Peyer's patch (tissue), 4 donors: ENCODE measurements at regions not wholly inside any gene's neighbourhood (a gene's known extent, or its start where the extent isn't known, plus 50 kb on each side); places are given as distances from the start of the nearest gene placed in this dataset.

ENCODE experiments used
- DNase-seq, 3 donors: peaks; one replicate each; pipeline ENCODE4 v3.0.0-alpha.2; 2017 to 2019
- H3K27ac ChIP-seq, 4 donors: fragments of 200-600 bp; sonication (generic); one replicate each; pipeline ENCODE4 v1.5.1; 2016 to 2019
- H3K27me3 ChIP-seq, 2 donors: fragments of 200-600 bp; sonication (generic); one replicate each; pipeline ENCODE4 v1.5.1; 2019
- H3K36me3 ChIP-seq, 3 donors: fragments of 200-600 bp; sonication (generic); one replicate each; pipeline ENCODE4 v1.5.1; 2016 to 2019
- H3K4me1 ChIP-seq, 4 donors: fragments of 200-600 bp; sonication (generic); one replicate each; pipeline ENCODE4 v1.5.1; 2016 to 2019
- H3K4me3 ChIP-seq, 4 donors: fragments of 200-600 bp; sonication (generic); 1 replicate in 3 of 4; 2 replicates in 1 of 4; pipeline ENCODE4 v1.5.1; 2016 to 2019; ENCODE audit warnings: mild to moderate bottlenecking in 1 of 4
- H3K9me3 ChIP-seq, 4 donors: fragments of 200-600 bp; sonication (generic); one replicate each; pipeline ENCODE4 v1.5.1; 2016 to 2019; ENCODE audit warnings: mild to moderate bottlenecking in 1 of 4
- CTCF ChIP-seq, 6 experiments: fragments of 450-650 bp in 4 of 6; fragments of 200-600 bp in 2 of 6; sonication (generic) in 1 of 6; IDR thresholded peaks; one replicate each; pipeline ENCODE4 v1.5.1; 2017 to 2019; ENCODE audit warnings: antibody characterized with exemption in 6 of 6, mild to moderate bottlenecking in 3 of 6, moderate library complexity in 1 of 6
- POLR2A ChIP-seq, 2 donors: fragments of 450-650 bp; IDR thresholded peaks; one replicate each; pipeline ENCODE4 v1.5.1; 2017; ENCODE audit warnings: antibody characterized with exemption in 2 of 2, mild to moderate bottlenecking in 2 of 2, moderate library complexity in 2 of 2

GRCh38 chr11:29255401-29255800 lies 761.4 kb downstream of the KCNA4 start:
- DNase-seq, result no peak
- Histone ChIP-seq H3K4me3 (no peak overlapping the region), H3K9me3 (no peaks in the 10 kb centered on the region), H3K36me3 (no peaks in the 10 kb centered on the region), H3K27me3 (no peaks in the 10 kb centered on the region), H3K4me1 (no peaks in the 10 kb centered on the region), H3K27ac (no peak overlapping the region)
- TF ChIP-seq CTCF (IDR thresholded peaks at IDR 0.05), result no peak

GRCh38 chr11:29251738-29252137 lies 765.1 kb downstream of the KCNA4 start:
- Histone ChIP-seq H3K27ac (no peak overlapping the region), H3K4me3 (no peak overlapping the region), H3K27me3 (no peaks in the 10 kb centered on the region), H3K4me1 (no peaks in the 10 kb centered on the region), H3K9me3 (no peaks in the 10 kb centered on the region), H3K36me3 (no peaks in the 10 kb centered on the region)
- TF ChIP-seq POLR2A (IDR thresholded peaks at IDR 0.05) (no peak), CTCF (IDR thresholded peaks at IDR 0.05) (no peak)
- DNase-seq, result no peak

DNA sequence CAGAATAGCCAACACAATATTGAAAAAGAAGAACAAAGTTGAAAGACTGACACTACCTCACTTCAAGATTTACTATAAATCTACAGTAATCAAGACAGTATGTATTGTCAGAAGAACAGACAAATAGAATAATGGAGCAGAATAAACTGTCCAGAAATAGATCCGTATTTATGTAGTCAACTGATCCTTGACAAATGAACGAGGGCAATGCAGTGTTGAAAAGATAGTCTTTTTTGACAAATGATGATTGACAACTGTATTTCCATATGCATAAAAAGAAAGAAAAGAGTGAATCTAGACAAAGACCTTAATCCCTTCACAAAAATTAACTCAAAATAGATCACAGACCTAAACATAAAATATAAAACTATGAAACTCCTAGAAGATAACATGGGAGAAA lies 767.1 kb downstream of the KCNA4 start:
- Histone ChIP-seq H3K27ac (no peak overlapping the region), H3K4me1 (no peaks in the 10 kb centered on the region), H3K27me3 (no peaks in the 10 kb centered on the region), H3K4me3 (no peak overlapping the region), H3K9me3 (no peaks in the 10 kb centered on the region), H3K36me3 (no peaks in the 10 kb centered on the region)
- TF ChIP-seq CTCF (IDR thresholded peaks at IDR 0.05) (no peak), POLR2A (IDR thresholded peaks at IDR 0.05) (no peak)
- DNase-seq, result no peak

DNA sequence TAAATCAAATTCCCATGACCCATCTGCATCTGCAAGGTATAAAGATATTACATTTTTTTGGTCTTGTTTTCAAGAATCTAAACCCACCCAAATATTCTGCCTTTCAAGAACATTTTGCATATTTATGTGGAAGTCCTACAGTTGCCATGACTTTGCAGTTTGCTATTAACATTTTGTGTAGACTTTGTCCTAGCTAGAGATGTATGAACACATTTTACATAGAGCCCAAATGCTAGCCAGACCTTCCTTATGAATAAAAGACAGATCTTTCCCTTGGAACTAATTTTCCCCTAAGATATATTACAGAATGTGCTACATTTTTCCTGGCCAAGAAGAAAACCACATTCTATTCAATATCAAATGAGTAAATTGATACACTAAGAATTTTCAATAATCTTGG lies 772.5 kb downstream of the KCNA4 start:
- no peaks in the 10 kb centered on the region for H3K36me3 ChIP-seq
- no peaks in the 10 kb centered on the region for H3K4me1 ChIP-seq
- H3K9me3 ChIP-seq, result no peaks in the 10 kb centered on the region
- no peak for DNase-seq
- no peak overlapping the region for H3K27ac ChIP-seq
- no peaks in the 10 kb centered on the region for H3K27me3 ChIP-seq
- H3K4me3 ChIP-seq, result no peak overlapping the region
- no peak for TF ChIP-seq CTCF (IDR thresholded peaks at IDR 0.05)
- TF ChIP-seq POLR2A (IDR thresholded peaks at IDR 0.05), result no peak

DNA sequence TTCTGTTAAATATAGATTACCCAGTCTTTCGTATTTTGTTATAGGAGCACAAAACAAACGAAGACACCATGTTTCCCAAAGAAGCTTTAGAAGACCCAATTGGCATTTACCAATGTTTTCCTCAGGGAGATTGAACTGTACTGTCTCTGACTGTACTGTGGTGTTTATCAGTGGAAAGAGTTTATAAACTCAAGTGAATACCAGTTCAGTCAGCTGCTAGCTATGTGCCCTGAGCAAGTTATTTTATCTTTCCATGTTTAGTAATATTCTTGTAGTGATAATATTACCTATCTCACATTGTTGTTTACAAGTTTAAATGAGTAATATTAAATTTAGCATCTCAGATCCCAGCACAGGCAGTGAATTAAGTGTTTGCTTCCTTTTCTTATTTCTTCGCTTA lies 773.2 kb downstream of the KCNA4 start:
- no peaks in the 10 kb centered on the region for H3K36me3 ChIP-seq
- H3K4me3 ChIP-seq, result no peak overlapping the region
- H3K9me3 ChIP-seq, result no peaks in the 10 kb centered on the region
- TF ChIP-seq CTCF (IDR thresholded peaks at IDR 0.05) (no peak), POLR2A (IDR thresholded peaks at IDR 0.05) (no peak)
- H3K27me3 ChIP-seq, result no peaks in the 10 kb centered on the region
- no peaks in the 10 kb centered on the region for H3K4me1 ChIP-seq
- no peak for DNase-seq
- no peak overlapping the region for H3K27ac ChIP-seq

DNA sequence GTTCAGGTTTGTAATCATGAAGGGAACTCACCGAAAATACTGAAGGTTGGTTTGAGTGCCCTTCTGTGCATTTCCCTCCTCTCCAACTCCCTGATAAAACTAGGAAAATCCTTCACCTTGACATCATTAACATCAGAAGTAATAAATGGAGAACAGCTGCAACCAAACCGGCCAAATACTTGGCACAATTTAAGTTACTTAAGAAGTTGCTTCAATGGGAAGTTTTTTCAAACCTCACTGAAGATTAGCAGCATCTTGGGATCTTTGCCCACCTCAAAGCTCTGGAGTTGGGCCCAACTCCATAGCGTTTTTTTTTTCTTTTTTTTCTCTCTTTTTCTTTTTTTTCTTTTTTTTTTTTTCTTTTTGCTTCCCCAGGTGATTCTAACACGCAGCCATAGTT lies 784.8 kb downstream of the KCNA4 start:
- Histone ChIP-seq H3K4me1 (no peaks in the 10 kb centered on the region), H3K4me3 (no peak overlapping the region), H3K9me3 (no peaks in the 10 kb centered on the region), H3K27me3 (no peaks in the 10 kb centered on the region), H3K27ac (no peak overlapping the region), H3K36me3 (no peaks in the 10 kb centered on the region)
- no peak for DNase-seq
- TF ChIP-seq CTCF (IDR thresholded peaks at IDR 0.05) (no peak), POLR2A (IDR thresholded peaks at IDR 0.05) (no peak)
